Colonic mucosa (tissue), 4 donors: ENCODE measurements at regions not wholly inside any gene's neighbourhood (a gene's known extent, or its start where the extent isn't known, plus 50 kb on each side); places are given as distances from the start of the nearest gene placed in this dataset.

Experiments used
- DNase-seq: peaks from one replicate; pipeline ENCODE4 v3.0.0-alpha.2; 2020
- H3K27ac ChIP-seq: fragments of 200-600 bp; one replicate; pipeline ENCODE4 v1.8.0; 2021
- H3K27me3 ChIP-seq: fragments of 200-600 bp; one replicate; pipeline ENCODE4 v1.8.0; 2021
- H3K36me3 ChIP-seq: fragments of 200-600 bp; one replicate; pipeline ENCODE4 v1.8.0; 2021
- H3K4me1 ChIP-seq: fragments of 200-600 bp; one replicate; pipeline ENCODE4 v1.8.0; 2021; ENCODE audit warnings: mild to moderate bottlenecking
- H3K4me3 ChIP-seq: fragments of 200-600 bp; one replicate; pipeline ENCODE4 v1.8.0; 2021
- H3K9ac ChIP-seq, 2 donors: one replicate each; pipeline ENCODE4 v1.7.0; 2013; ENCODE audit warnings: control low read depth in 2 of 2, low read depth in 2 of 2, low read length in 2 of 2
- H3K9me3 ChIP-seq: fragments of 200-600 bp; one replicate; pipeline ENCODE4 v1.8.0; 2021
- intact Hi-C: fragments of 100-400 bp; cut with DNase I; formaldehyde crosslinking; loops from one replicate; pipeline ENCODE4 v1.14.1; 2022
- TF ChIP-seq, protein P1 (sequence below): fragments of 200-600 bp; IDR thresholded peaks from one replicate; pipeline ENCODE4 v1.8.0; 2022; ENCODE audit warnings: antibody characterized with exemption, mild to moderate bottlenecking
- donor health status: healthy.
- donor health status: DM: no; HTN: no; CAD: no.
- donor health status: DM: no; HTN: no; CAD: no.

DNA sequence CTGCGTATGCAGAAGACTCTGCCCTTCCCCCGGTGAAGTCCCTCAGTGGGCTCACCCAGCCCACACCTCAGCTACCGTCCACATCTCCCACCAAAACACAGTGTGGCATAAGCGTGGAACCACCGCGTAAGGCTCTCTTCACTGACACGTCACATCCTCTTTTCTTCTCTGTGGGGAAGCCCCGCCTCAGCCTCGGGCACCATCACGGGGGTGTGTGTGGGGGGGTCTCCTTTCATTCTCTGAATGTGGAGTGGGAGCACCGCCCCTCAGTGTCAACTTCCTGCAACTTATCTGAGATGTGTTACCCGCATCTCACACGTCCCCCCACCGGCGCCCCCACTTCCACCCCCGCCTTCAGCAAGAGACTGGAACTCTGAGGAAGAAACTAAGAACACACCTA, 388.4 kb upstream of the JARID2 start:
- no peak for DNase-seq
- TF ChIP-seq, protein P1, sequence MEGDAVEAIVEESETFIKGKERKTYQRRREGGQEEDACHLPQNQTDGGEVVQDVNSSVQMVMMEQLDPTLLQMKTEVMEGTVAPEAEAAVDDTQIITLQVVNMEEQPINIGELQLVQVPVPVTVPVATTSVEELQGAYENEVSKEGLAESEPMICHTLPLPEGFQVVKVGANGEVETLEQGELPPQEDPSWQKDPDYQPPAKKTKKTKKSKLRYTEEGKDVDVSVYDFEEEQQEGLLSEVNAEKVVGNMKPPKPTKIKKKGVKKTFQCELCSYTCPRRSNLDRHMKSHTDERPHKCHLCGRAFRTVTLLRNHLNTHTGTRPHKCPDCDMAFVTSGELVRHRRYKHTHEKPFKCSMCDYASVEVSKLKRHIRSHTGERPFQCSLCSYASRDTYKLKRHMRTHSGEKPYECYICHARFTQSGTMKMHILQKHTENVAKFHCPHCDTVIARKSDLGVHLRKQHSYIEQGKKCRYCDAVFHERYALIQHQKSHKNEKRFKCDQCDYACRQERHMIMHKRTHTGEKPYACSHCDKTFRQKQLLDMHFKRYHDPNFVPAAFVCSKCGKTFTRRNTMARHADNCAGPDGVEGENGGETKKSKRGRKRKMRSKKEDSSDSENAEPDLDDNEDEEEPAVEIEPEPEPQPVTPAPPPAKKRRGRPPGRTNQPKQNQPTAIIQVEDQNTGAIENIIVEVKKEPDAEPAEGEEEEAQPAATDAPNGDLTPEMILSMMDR, result no peak
- intact Hi-C loops, result no loop called here
- Histone ChIP-seq H3K36me3 (no peaks in the 10 kb centered on the region), H3K4me1 (no peaks in the 10 kb centered on the region), H3K9ac (no peak overlapping the region), H3K27me3 (no peaks in the 10 kb centered on the region), H3K9me3 (no peaks in the 10 kb centered on the region), H3K4me3 (no peak overlapping the region), H3K27ac (no peak overlapping the region)

DNA sequence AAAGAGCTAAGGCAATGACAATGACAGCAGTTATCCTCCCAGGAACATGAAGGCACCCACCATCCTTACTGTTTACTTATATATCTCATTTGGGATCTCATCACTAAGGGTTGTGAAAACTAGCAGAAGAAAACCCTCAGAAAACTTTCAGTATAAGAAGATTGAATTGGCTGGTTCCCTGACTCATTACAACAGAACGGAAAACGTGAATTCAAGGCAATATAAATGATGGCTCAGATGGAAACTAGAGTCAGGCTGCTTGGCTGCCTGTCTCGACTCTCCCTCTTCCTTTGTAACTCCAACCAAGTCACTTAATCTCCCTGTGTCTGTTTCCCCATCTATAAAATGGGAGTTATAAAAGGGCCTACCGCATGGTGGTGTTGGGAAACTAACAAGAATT, 387.1 kb upstream of the JARID2 start:
- no peaks in the 10 kb centered on the region for H3K27me3 ChIP-seq
- H3K27ac ChIP-seq, result no peak overlapping the region
- H3K9me3 ChIP-seq, result no peaks in the 10 kb centered on the region
- TF ChIP-seq, protein P1, result no peak
- DNase-seq, result no peak
- H3K36me3 ChIP-seq, result no peaks in the 10 kb centered on the region
- no peak overlapping the region for H3K4me3 ChIP-seq
- no peaks in the 10 kb centered on the region for H3K4me1 ChIP-seq
- no peak overlapping the region for H3K9ac ChIP-seq
- intact Hi-C loops, result no loop called here

DNA sequence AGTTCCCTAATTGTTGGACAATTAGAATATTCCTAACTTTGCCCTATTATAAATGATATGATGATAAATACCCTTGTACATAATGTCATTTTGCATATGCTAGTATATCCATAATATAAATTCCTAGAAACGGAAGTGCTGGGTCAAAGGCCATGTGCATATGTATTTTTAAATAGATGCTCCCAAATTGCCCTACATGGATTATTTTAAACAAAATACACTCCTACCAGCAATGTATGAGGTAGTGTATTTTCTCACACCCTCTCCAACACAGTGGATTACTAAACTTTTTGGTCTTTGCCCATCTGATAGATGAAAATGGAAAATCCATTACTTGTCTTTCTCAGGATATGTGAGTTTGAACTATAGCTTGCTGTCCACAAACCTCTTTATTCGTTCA, 385.1 kb upstream of the JARID2 start:
- no peaks in the 10 kb centered on the region for H3K9me3 ChIP-seq
- no peak overlapping the region for H3K9ac ChIP-seq
- H3K36me3 ChIP-seq, result no peaks in the 10 kb centered on the region
- TF ChIP-seq, protein P1, result no peak
- no peak for DNase-seq
- H3K4me1 ChIP-seq, result no peaks in the 10 kb centered on the region
- H3K27ac ChIP-seq, result no peak overlapping the region
- no peaks in the 10 kb centered on the region for H3K27me3 ChIP-seq
- H3K4me3 ChIP-seq, result no peak overlapping the region
- intact Hi-C loops, result no loop called here

DNA sequence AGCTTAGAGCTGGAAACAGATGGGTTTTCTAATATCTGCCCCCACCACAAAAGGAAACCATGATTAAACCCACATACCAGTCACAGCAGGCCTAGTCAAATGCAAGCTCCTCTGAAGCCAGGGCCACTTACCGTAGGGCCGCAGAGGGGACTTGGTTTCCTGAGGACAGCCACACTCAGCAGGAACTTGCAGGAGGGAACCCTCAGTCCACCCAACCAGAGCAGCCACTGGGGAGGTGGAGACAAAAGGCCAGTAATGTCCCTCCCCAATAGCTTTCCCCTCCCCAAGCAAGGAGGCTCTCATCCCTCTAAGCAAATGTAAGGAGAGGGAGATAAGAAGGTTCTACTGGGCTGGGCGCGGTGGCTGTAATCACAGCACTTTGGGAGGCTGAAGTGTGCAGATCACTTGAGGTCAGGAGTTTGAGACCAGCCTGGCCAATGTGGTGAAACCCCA, 384.4 kb upstream of the JARID2 start:
- TF ChIP-seq, protein P1, result no peak
- Histone ChIP-seq H3K36me3 (no peaks in the 10 kb centered on the region), H3K9me3 (no peaks in the 10 kb centered on the region)

DNA sequence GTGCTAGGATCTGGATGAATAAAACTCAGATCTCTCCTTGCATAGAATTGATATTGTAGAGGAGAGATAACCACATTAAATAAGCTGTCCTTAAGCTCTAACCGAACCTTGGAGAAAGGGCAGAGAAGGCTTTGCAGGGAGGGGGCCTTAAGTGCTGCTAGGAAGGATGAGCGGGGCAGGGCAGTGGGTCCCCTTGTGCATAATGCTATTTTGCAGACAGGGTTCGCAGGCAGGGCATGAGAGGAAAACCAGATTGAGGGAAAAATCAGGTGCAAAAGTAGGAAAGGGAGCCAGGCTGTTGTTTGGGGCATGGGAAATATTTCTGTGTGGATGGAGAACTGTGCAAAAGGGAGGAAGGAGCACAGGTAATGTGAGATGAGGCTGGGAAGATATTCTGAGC, 383.0 kb upstream of the JARID2 start:
- intact Hi-C loops, result no loop called here
- no peak overlapping the region for H3K9ac ChIP-seq
- H3K4me3 ChIP-seq, result no peak overlapping the region
- no peaks in the 10 kb centered on the region for H3K27me3 ChIP-seq
- H3K27ac ChIP-seq, result no peak overlapping the region
- H3K4me1 ChIP-seq, result no peaks in the 10 kb centered on the region
- H3K36me3 ChIP-seq, result no peaks in the 10 kb centered on the region
- no peaks in the 10 kb centered on the region for H3K9me3 ChIP-seq
- DNase-seq, result no peak
- TF ChIP-seq, protein P1, result no peak

More for the DNA sequence above, 384.4 kb upstream of the JARID2 start:
- intact Hi-C loops, result no loop called here
- Histone ChIP-seq H3K27me3 (no peaks in the 10 kb centered on the region), H3K9ac (no peak overlapping the region), H3K4me1 (no peaks in the 10 kb centered on the region), H3K27ac (no peak overlapping the region), H3K4me3 (no peak overlapping the region)
- no peak for DNase-seq
